Thyroid gland (tissue), 4 donors: ENCODE measurements at regions not wholly inside any gene's neighbourhood (a gene's known extent, or its start where the extent isn't known, plus 50 kb on each side); places are given as distances from the start of the nearest gene placed in this dataset.

Experiments
- DNase-seq, 2 donors: peaks; one replicate each; pipeline ENCODE4 v3.0.0-alpha.2; 2019
- H3K27ac ChIP-seq, 3 donors: fragments of 200-600 bp; sonication (generic); 1 replicate in 2 of 3; 2 replicates in 1 of 3; pipeline ENCODE4 v1.5.1; 2016 to 2019; ENCODE audit warnings: mild to moderate bottlenecking in 1 of 3, moderate library complexity in 1 of 3
- H3K27me3 ChIP-seq: fragments of 200-600 bp; sonication (generic); one replicate; pipeline ENCODE4 v1.5.1; 2019
- H3K36me3 ChIP-seq, 2 donors: fragments of 200-600 bp; sonication (generic); one replicate each; pipeline ENCODE4 v1.5.1; 2016 to 2019
- H3K4me1 ChIP-seq, 2 donors: fragments of 200-600 bp; sonication (generic); one replicate each; pipeline ENCODE4 v1.5.1; 2017 to 2019
- H3K4me3 ChIP-seq, 3 donors: fragments of 200-600 bp; sonication (generic); replicated peaks in 1 of 3; 1 replicate in 2 of 3; 2 replicates in 1 of 3; pipeline ENCODE4 v1.5.1; 2016; ENCODE audit warnings: mild to moderate bottlenecking in 1 of 3
- H3K9me3 ChIP-seq: fragments of 200-600 bp; sonication (generic); one replicate; pipeline ENCODE4 v1.5.1; 2017
- POLR2A ChIP-seq, 2 donors: fragments of 450-650 bp; IDR thresholded peaks; one replicate each; pipeline ENCODE4 v1.6.1; 2017; ENCODE audit warnings: antibody characterized with exemption in 2 of 2, mild to moderate bottlenecking in 2 of 2, moderate library complexity in 1 of 2
- WGBS, 2 donors: methylation state at CpG; one replicate each; pipeline ENCODE4 v1.1.5; 2017; 5-methylcytosine and 5-hydroxymethylcytosine counted together
- intact Hi-C: fragments of 100-400 bp; cut with DNase I; formaldehyde crosslinking; loops from one replicate; pipeline ENCODE4 v1.15.1; 2023
- TF ChIP-seq, protein P1 (sequence below), 6 experiments: fragments of 200-600 bp in 3 of 6; fragments of 450-650 bp in 3 of 6; sonication (generic) in 3 of 6; IDR thresholded peaks; one replicate each; pipeline ENCODE4 v1.5.1; 2016 to 2019; ENCODE audit warnings: antibody characterized with exemption in 6 of 6, mild to moderate bottlenecking in 2 of 6, inconsistent platforms in 1 of 6, moderate library complexity in 1 of 6

DNA sequence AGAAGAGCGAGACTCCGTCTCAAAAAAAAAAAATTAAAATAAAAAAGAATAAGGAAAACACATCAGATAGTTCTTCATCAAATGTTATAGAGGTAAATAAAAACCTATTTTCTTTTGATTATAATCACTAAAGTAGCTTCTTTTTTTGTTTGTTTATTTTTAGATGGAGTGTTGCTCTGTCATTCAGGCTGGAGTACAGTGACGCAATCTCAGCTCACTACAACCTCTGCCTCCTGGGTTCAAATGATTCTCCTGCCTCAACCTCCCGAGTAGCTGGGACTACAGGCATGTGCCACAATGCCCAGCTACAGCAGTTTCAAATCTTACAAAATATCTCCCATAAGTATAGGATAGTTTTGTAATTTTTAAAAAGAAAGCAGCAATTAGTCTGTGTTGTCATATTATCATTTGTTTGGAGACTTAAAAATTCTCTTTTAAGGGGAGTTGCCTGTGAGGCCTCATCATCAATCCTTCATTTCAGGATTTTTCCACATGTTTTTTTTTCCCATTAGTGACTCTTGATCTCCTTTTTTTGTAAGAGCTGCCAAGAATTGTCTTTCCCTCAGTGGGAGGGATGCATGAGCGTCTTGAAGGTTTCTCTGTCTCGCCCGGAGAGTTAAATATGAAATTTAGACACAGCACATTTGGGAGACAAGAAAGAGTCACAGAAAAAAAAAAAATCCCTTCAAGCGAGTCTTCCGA lies 275.9 kb downstream of the CDCA7 start:
- DNase-seq = no peak
- intact Hi-C loops = no loop called here
- Histone ChIP-seq H3K4me3 (no peak overlapping the region), H3K27me3 (no peaks in the 10 kb centered on the region), H3K27ac (no peak overlapping the region), H3K9me3 (no peaks in the 10 kb centered on the region), H3K4me1 (no peaks in the 10 kb centered on the region), H3K36me3 (no peaks in the 10 kb centered on the region)
- TF ChIP-seq POLR2A (IDR thresholded peaks at IDR 0.05) = no peak
- TF ChIP-seq, protein P1, sequence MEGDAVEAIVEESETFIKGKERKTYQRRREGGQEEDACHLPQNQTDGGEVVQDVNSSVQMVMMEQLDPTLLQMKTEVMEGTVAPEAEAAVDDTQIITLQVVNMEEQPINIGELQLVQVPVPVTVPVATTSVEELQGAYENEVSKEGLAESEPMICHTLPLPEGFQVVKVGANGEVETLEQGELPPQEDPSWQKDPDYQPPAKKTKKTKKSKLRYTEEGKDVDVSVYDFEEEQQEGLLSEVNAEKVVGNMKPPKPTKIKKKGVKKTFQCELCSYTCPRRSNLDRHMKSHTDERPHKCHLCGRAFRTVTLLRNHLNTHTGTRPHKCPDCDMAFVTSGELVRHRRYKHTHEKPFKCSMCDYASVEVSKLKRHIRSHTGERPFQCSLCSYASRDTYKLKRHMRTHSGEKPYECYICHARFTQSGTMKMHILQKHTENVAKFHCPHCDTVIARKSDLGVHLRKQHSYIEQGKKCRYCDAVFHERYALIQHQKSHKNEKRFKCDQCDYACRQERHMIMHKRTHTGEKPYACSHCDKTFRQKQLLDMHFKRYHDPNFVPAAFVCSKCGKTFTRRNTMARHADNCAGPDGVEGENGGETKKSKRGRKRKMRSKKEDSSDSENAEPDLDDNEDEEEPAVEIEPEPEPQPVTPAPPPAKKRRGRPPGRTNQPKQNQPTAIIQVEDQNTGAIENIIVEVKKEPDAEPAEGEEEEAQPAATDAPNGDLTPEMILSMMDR (IDR thresholded peaks at IDR 0.05) = no peak
- 78 to 82% methylated on average over 9 of the region's 9 CpGs for WGBS, 2 donors

DNA sequence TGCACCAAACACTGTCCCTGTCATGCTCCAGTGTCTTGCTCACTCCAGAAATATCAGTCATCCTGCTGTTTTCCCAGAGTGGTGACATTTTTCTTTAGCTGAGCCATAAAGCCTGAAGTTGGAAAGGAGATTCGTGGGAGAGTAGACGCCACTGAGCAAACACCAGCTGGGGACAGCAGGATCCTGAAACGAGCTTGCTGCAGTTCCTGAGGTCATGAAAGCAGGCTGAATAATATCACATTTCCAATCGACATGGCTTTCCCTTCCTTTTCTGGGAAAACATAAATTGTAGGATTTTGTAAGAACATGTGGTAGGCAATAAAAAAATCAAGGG lies 276.4 kb downstream of the CDCA7 start:
- H3K4me3 ChIP-seq = no peak overlapping the region
- H3K36me3 ChIP-seq = no peaks in the 10 kb centered on the region
- DNase-seq = no peak
- 27 to 38% methylated on average over 4 of the region's 4 CpGs for WGBS, 2 donors
- intact Hi-C loops = no loop called here
- no peaks in the 10 kb centered on the region for H3K4me1 ChIP-seq
- no peak overlapping the region for H3K27ac ChIP-seq
- H3K9me3 ChIP-seq = no peaks in the 10 kb centered on the region
- TF ChIP-seq POLR2A (IDR thresholded peaks at IDR 0.05) = no peak
- TF ChIP-seq, protein P1 (IDR thresholded peaks at IDR 0.05) = no peak
- H3K27me3 ChIP-seq = no peaks in the 10 kb centered on the region

DNA sequence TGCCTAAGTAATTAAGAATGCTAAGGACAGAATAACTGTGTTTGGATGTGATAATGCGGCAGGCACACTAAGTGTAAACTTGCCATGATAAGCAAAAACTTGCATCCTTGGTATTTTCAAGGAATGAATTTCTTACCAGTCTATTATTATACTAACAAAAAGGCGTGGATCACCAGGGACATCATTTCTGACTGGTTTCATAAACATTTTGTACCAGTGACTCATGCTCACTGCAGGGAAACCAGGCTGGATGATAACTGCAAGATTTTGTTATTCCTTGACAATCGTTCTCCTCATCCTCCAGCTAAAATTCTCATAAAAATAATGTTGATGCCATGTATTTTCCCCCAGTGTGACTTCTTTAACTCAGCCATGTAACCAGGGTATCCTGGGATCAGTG lies 289.5 kb downstream of the CDCA7 start:
- Histone ChIP-seq H3K27ac (no peak overlapping the region), H3K27me3 (no peaks in the 10 kb centered on the region), H3K4me3 (no peak overlapping the region), H3K36me3 (no peaks in the 10 kb centered on the region), H3K9me3 (no peaks in the 10 kb centered on the region), H3K4me1 (no peaks in the 10 kb centered on the region)
- TF ChIP-seq POLR2A (IDR thresholded peaks at IDR 0.05) = no peak
- TF ChIP-seq, protein P1 (IDR thresholded peaks at IDR 0.05) = no peak
- no peak for DNase-seq
- intact Hi-C loops = no loop called here
- 86 to 89% methylated on average over 3 of the region's 3 CpGs for WGBS, 2 donors

DNA sequence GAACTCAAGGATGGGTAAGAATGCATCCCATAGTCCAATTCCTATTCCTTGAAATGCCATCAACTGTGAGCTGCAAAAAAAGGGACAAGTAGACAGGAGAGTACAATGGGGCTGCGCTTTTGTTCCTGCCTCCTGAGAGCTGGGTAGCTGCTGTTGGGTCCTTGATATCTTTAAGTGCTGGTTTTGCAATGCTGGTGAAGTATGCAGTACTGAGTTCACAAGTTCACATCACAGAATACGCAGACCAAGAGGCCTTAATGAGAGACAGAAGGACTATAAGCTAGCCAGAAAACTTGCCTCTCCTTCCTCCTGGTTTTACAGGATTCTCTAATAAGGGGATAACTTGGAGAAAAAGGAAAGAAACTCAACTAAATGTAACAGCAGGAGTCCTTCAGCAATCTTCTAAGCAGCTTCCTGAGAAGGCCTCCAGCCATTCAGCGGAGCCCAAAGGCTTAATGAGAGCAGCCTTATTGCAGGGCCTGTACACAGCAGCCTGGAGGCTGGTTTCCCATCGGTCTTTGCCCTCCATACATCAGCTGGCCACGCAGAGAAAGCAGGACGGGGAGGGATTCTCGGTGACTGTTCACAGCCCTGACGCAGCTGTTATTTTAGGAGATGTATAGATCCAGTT lies 293.1 kb downstream of the CDCA7 start:
- no peak for DNase-seq
- no peak for TF ChIP-seq POLR2A (IDR thresholded peaks at IDR 0.05)
- TF ChIP-seq, protein P1 (IDR thresholded peaks at IDR 0.05) = no peak
- intact Hi-C loops = no loop called here
- Histone ChIP-seq H3K27ac (no peak overlapping the region), H3K4me1 (no peaks in the 10 kb centered on the region), H3K27me3 (no peaks in the 10 kb centered on the region), H3K36me3 (no peaks in the 10 kb centered on the region), H3K4me3 (no peak overlapping the region), H3K9me3 (no peaks in the 10 kb centered on the region)
- 73 to 76% methylated on average over 8 of the region's 8 CpGs for WGBS, 2 donors

DNA sequence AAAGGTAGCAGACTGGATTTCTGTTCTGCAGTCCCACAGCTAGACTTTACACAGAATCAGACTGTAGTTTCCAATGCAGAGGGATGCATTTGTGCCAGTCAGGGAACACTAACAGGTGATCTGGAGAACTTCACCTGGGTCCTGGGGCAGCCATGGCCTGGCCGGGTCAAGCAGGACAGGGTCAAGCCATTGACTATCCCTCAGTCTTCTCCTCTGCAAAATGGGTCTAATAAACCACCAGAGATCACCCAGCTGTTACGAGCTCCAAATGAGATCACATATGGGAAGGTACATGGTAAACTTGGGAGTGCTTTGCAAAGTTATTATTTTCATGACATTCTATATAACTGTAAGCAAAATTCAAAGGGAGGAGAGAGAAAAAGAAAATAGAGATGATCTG lies 294.1 kb downstream of the CDCA7 start:
- TF ChIP-seq, protein P1 (IDR thresholded peaks at IDR 0.05) = no peak
- no peak for TF ChIP-seq POLR2A (IDR thresholded peaks at IDR 0.05)
- Histone ChIP-seq H3K27ac (no peak overlapping the region), H3K27me3 (no peaks in the 10 kb centered on the region), H3K4me1 (no peaks in the 10 kb centered on the region), H3K9me3 (no peaks in the 10 kb centered on the region), H3K4me3 (no peak overlapping the region), H3K36me3 (no peaks in the 10 kb centered on the region)
- intact Hi-C loops = no loop called here
- 88 to 100% methylated on average over 2 of the region's 2 CpGs for WGBS, 2 donors
- DNase-seq = no peak
